ENCODE measurements at regions not wholly inside any gene's neighbourhood (a gene's known extent, or its start where the extent isn't known, plus 50 kb on each side); places are given as distances from the start of the nearest gene placed in this dataset.

DNA sequence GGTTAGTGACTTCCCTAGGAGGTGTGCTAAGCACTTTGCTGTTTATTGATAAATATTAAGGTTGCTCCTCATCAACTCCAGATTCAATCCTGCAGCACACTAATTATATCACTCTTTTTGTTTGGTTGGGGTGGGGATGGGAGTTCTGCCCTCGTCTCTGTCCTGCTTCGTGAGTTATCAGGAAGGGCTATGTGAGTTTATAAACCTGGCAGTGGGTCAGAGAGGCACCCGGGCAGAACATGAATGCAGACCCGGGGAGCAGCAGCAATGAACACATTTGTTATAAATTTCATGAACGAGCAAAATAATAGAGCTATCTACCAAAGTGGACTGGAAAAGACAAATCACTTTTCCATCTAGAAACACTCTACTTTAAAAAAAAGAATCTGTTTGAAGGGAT, 125.5 kb upstream of the WWC1 start:
- no peaks in the 10 kb centered on the region for H3K36me3 Mint-ChIP-seq
- ChIA-PET CTCF (no interaction called here), POLR2A (no interaction called here)
- H3K27ac ChIP-seq (ENCODE audit: low read depth, low read length), result no peak overlapping the region
- intact Hi-C loops (cut with micrococcal nuclease), result loop anchor here in 1 of 2 donors (5.0 kb wide), 1 partner anchor 446 kb away; no protein-coding TSS in a partner anchor
- DNase-seq (no peak), ATAC-seq (no peak)
- no peaks in the 10 kb centered on the region for H3K9me3 Mint-ChIP-seq
- peaks cover 0 to 20% (median 8%) of the 10 kb centered on the region in 7 donors for H3K4me1 Mint-ChIP-seq
- H3K4me1 ChIP-seq (ENCODE audit: control insufficient read depth in 2 of 2, insufficient read depth in 2 of 2, low read length in 2 of 2), result no peaks in the 10 kb centered on the region
- peaks cover 0 to 18% (median 2%) of the 10 kb centered on the region in 5 donors for H3K27me3 Mint-ChIP-seq
- H3K27ac Mint-ChIP-seq, result peak overlapping the region in 1 of 9 donors; percentile 5
- H3K9me3 ChIP-seq (ENCODE audit: control insufficient read depth in 2 of 3, low read length in 3 of 3), result no peaks in the 10 kb centered on the region
- H3K4me3 ChIP-seq (ENCODE audit: low read length), result no peak overlapping the region
- no peaks in the 10 kb centered on the region for H3K36me3 ChIP-seq (ENCODE audit: control insufficient read depth in 2 of 3, insufficient read depth in 3 of 3, low read length in 3 of 3)
- no peaks in the 10 kb centered on the region for H3K27me3 ChIP-seq (ENCODE audit: control insufficient read depth in 2 of 2, insufficient read depth in 2 of 2, low read length in 2 of 2)
- peak overlapping the region in 1 of 10 donors; percentile 8 for H3K4me3 Mint-ChIP-seq

DNA sequence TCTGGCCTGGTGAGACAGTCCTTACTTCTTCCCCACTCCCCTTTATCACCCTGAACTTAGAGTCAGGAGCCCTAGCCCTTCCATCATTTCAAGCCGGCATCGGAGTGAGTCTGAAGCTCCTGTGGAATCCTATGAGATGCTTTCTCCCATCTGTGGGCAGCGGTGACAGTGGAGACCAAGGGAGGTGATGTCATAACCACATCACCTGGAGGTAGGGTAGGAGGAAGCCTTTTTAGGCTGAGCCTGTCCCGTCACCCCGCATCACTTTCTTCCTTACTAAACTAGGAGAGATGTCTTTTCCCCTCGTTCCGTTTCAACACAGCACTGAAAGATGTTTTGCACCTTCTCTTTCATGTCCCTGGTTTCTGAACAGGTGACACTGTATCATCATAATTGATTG, 124.1 kb upstream of the WWC1 start:
- no peaks in the 10 kb centered on the region for H3K36me3 Mint-ChIP-seq
- ATAC-seq, result no peak
- H3K27me3 Mint-ChIP-seq, result peaks cover 0 to 18% (median 5%) of the 10 kb centered on the region in 5 donors
- Histone ChIP-seq H3K9me3 (ENCODE audit: control insufficient read depth in 2 of 3, low read length in 3 of 3) (no peaks in the 10 kb centered on the region), H3K27ac (ENCODE audit: low read depth, low read length) (no peak overlapping the region), H3K36me3 (ENCODE audit: control insufficient read depth in 2 of 3, insufficient read depth in 3 of 3, low read length in 3 of 3) (no peaks in the 10 kb centered on the region), H3K27me3 (ENCODE audit: control insufficient read depth in 2 of 2, insufficient read depth in 2 of 2, low read length in 2 of 2) (no peaks in the 10 kb centered on the region), H3K4me3 (ENCODE audit: low read length) (no peak overlapping the region), H3K4me1 (ENCODE audit: control insufficient read depth in 2 of 2, insufficient read depth in 2 of 2, low read length in 2 of 2) (no peaks in the 10 kb centered on the region)
- intact Hi-C loops (cut with micrococcal nuclease), result loop anchor here in 1 of 2 donors (5.0 kb wide), 1 partner anchor 445 kb away; no protein-coding TSS in a partner anchor
- no peaks in the 10 kb centered on the region for H3K9me3 Mint-ChIP-seq
- DNase-seq, result no peak
- H3K27ac Mint-ChIP-seq, result no peak overlapping the region
- H3K4me1 Mint-ChIP-seq, result peaks cover 0 to 20% (median 8%) of the 10 kb centered on the region in 7 donors
- ChIA-PET CTCF (no interaction called here), POLR2A (no interaction called here)
- H3K4me3 Mint-ChIP-seq, result no peak overlapping the region

DNA sequence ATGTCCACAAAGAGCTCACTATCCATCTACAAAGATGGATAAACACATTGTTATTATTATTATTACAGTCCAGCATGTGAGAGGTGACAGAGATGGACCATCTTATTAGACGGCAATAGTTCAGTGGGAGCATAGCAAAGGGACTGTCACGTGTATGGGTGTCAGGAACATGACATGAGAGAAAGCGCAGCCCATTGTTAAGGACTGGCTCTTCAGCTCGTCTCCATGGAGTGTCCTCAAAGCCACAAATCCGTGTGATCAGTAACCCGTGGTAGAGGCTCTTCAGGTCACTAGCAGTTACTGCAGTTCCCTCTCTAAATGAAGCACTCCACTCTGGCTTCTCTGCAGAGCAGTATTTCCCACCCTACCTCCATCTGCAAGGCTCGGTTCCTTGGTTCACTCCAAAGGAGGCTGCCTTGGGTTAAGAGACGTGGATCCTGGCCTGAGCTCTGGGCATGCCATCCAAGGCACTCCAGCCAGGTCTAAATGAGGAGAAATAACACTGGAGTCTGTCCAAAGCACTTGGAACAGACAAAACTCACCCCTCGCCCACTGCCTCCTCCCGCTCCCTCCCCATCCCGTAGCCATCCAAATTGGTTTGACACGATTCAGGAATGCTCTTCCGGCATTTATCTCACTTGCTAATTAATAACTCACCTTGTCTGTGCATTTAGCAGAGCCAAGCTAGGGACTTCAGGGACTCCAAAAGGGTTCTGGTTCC, 122.3 kb upstream of the WWC1 start:
- Mint-ChIP-seq H3K9me3 (peaks cover 0 to 1% (median 0%) of the 10 kb centered on the region in 11 donors), H3K27ac (no peak overlapping the region), H3K27me3 (peaks cover 0 to 18% (median 5%) of the 10 kb centered on the region in 5 donors), H3K4me3 (no peak overlapping the region), H3K4me1 (peaks cover 0 to 20% (median 10%) of the 10 kb centered on the region in 7 donors), H3K36me3 (no peaks in the 10 kb centered on the region)
- Histone ChIP-seq H3K9me3 (ENCODE audit: control insufficient read depth in 2 of 3, low read length in 3 of 3) (no peaks in the 10 kb centered on the region), H3K27ac (ENCODE audit: low read depth, low read length) (no peak overlapping the region), H3K4me3 (ENCODE audit: low read length) (no peak overlapping the region), H3K36me3 (ENCODE audit: control insufficient read depth in 2 of 3, insufficient read depth in 3 of 3, low read length in 3 of 3) (no peaks in the 10 kb centered on the region), H3K27me3 (ENCODE audit: control insufficient read depth in 2 of 2, insufficient read depth in 2 of 2, low read length in 2 of 2) (no peaks in the 10 kb centered on the region), H3K4me1 (ENCODE audit: control insufficient read depth in 2 of 2, insufficient read depth in 2 of 2, low read length in 2 of 2) (no peaks in the 10 kb centered on the region)
- ChIA-PET POLR2A (no interaction called here), CTCF (no interaction called here)
- DNase-seq, result no peak
- no peak for ATAC-seq
- intact Hi-C loops (cut with micrococcal nuclease), result loop anchor here in 1 of 2 donors (5.0 kb wide), 1 partner anchor 443 kb away; no protein-coding TSS in a partner anchor

DNA sequence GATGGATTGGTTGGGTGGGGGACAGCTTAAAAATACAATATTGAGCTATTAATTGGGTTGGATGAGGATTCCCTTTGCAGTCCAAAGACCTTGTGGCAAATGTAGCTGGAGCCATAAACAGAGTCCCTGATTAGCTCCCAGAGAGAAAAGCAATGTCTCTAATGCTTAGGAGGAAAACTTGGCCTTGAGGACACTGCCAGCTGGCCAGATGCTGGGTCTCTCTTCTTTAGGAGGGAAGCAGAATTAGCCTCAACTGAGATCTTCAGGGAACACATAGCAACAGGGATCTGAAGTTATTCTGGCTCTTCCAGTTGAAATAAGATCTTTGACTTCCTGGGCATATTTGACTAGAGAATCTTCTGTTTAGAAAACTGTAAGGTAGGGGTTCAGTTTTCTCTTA, 121.7 kb upstream of the WWC1 start:
- H3K27me3 ChIP-seq (ENCODE audit: control insufficient read depth in 2 of 2, insufficient read depth in 2 of 2, low read length in 2 of 2), result no peaks in the 10 kb centered on the region
- peaks cover 0 to 1% (median 0%) of the 10 kb centered on the region in 11 donors for H3K9me3 Mint-ChIP-seq
- no peaks in the 10 kb centered on the region for H3K4me1 ChIP-seq (ENCODE audit: control insufficient read depth in 2 of 2, insufficient read depth in 2 of 2, low read length in 2 of 2)
- ChIA-PET CTCF (no interaction called here), POLR2A (no interaction called here)
- intact Hi-C loops (cut with micrococcal nuclease), result loop anchor here in 1 of 2 donors (5.0 kb wide), 1 partner anchor 443 kb away; no protein-coding TSS in a partner anchor
- H3K27ac ChIP-seq (ENCODE audit: low read depth, low read length), result no peak overlapping the region
- H3K9me3 ChIP-seq (ENCODE audit: control insufficient read depth in 2 of 3, low read length in 3 of 3), result no peaks in the 10 kb centered on the region
- H3K4me1 Mint-ChIP-seq, result peaks cover 0 to 20% (median 10%) of the 10 kb centered on the region in 7 donors
- no peaks in the 10 kb centered on the region for H3K36me3 Mint-ChIP-seq
- no peak overlapping the region for H3K4me3 Mint-ChIP-seq
- H3K4me3 ChIP-seq (ENCODE audit: low read length), result no peak overlapping the region
- ATAC-seq (no peak), DNase-seq (no peak)
- H3K27ac Mint-ChIP-seq, result no peak overlapping the region
- H3K36me3 ChIP-seq (ENCODE audit: control insufficient read depth in 2 of 3, insufficient read depth in 3 of 3, low read length in 3 of 3), result no peaks in the 10 kb centered on the region
- peaks cover 0 to 18% (median 5%) of the 10 kb centered on the region in 5 donors for H3K27me3 Mint-ChIP-seq

DNA sequence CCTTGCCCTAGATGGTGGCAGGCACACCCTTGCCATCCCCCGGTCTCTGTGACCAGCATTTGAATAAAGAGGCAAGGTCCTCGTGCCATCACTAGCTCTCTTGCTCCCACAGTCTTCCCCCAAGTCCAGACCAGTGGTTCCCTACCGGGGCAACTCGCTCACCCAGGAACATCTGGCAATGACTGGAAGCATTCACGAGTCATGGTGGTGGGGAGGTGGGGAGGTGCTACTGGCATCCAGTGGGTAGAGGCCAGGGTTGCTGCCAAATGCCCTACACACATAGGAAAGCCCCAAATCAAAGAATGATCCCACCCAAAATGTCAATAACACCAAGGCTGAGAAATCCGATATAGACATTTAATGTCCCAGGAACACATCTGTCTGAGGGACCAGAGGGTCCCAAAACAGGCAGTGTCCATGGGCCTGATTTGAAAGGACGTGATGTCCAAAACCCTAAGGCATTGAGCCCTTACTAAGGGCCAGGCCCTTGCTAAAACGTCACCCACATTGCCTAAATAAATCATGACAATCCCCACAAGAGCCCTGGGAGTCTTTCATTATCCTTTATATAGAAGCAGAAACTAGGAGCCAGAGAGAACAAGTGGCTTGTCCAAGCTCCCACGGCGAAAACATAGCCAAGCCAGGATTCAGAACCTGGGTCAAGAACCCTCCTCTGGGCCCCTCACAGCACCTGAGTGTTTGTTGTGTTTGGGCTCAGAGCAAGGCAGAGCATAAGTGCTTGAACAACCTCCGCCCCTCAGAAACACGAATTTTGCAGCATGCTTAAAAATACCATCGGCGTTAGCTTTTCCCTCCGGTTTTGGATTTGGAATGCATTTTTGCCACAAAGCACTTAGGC, 119.3 kb upstream of the WWC1 start:
- ChIA-PET POLR2A (no interaction called here), CTCF (no interaction called here)
- Mint-ChIP-seq H3K4me1 (peaks cover 0 to 4% (median 0%) of the 10 kb centered on the region in 7 donors), H3K27ac (no peak overlapping the region), H3K4me3 (no peak overlapping the region), H3K36me3 (no peaks in the 10 kb centered on the region), H3K27me3 (peaks cover 0 to 11% (median 4%) of the 10 kb centered on the region in 5 donors), H3K9me3 (peaks cover 0 to 1% (median 0%) of the 10 kb centered on the region in 11 donors)
- intact Hi-C loops (cut with micrococcal nuclease), result no loop called here
- no peaks in the 10 kb centered on the region for H3K36me3 ChIP-seq (ENCODE audit: control insufficient read depth in 2 of 3, insufficient read depth in 3 of 3, low read length in 3 of 3)
- no peaks in the 10 kb centered on the region for H3K27me3 ChIP-seq (ENCODE audit: control insufficient read depth in 2 of 2, insufficient read depth in 2 of 2, low read length in 2 of 2)
- no peak overlapping the region for H3K4me3 ChIP-seq (ENCODE audit: low read length)
- H3K9me3 ChIP-seq (ENCODE audit: control insufficient read depth in 2 of 3, low read length in 3 of 3), result no peaks in the 10 kb centered on the region
- ATAC-seq, result no peak
- no peak overlapping the region for H3K27ac ChIP-seq (ENCODE audit: low read depth, low read length)
- DNase-seq, result no peak
- no peaks in the 10 kb centered on the region for H3K4me1 ChIP-seq (ENCODE audit: control insufficient read depth in 2 of 2, insufficient read depth in 2 of 2, low read length in 2 of 2)

DNA sequence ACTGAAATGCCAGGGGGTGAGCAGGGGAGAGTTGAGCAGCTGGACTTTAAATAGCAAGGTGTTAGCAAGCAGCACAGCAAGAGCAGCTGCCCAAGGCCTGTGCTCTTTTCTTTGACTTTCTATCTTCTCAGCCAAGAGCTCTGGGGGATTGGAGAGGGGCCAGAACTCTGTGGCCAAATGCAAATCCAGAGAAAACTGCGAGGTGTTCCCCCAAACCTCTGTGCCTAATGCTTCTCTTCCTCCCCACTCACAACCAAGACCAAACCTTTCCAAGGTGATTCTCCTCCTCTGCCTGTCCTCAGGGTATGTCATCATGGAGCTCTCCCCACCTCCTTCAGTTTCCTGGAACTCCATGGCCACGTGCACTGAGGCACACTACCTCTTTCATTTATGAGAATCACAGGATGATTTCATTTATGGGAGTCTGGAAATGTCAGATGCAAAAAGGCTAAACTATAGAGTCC, 118.7 kb upstream of the WWC1 start:
- no peaks in the 10 kb centered on the region for H3K36me3 Mint-ChIP-seq
- intact Hi-C loops (cut with micrococcal nuclease), result no loop called here
- H3K4me1 Mint-ChIP-seq, result peaks cover 0 to 2% (median 0%) of the 10 kb centered on the region in 7 donors
- H3K4me3 ChIP-seq (ENCODE audit: low read length), result no peak overlapping the region
- no peaks in the 10 kb centered on the region for H3K27me3 ChIP-seq (ENCODE audit: control insufficient read depth in 2 of 2, insufficient read depth in 2 of 2, low read length in 2 of 2)
- H3K9me3 ChIP-seq (ENCODE audit: control insufficient read depth in 2 of 3, low read length in 3 of 3), result no peaks in the 10 kb centered on the region
- H3K4me1 ChIP-seq (ENCODE audit: control insufficient read depth in 2 of 2, insufficient read depth in 2 of 2, low read length in 2 of 2), result no peaks in the 10 kb centered on the region
- no peak overlapping the region for H3K27ac ChIP-seq (ENCODE audit: low read depth, low read length)
- H3K4me3 Mint-ChIP-seq, result no peak overlapping the region
- no peak overlapping the region for H3K27ac Mint-ChIP-seq
- H3K9me3 Mint-ChIP-seq, result peaks cover 0 to 1% (median 0%) of the 10 kb centered on the region in 11 donors
- ChIA-PET CTCF (no interaction called here), POLR2A (no interaction called here)
- peaks cover 0 to 11% (median 1%) of the 10 kb centered on the region in 5 donors for H3K27me3 Mint-ChIP-seq
- DNase-seq (no peak), ATAC-seq (no peak)
- H3K36me3 ChIP-seq (ENCODE audit: control insufficient read depth in 2 of 3, insufficient read depth in 3 of 3, low read length in 3 of 3), result no peaks in the 10 kb centered on the region

All from naive thymus-derived CD4-positive, alpha-beta T cell (primary cell).